Posterior cingulate gyrus (tissue), 11 donors: ENCODE measurements at regions not wholly inside any gene's neighbourhood (a gene's known extent, or its start where the extent isn't known, plus 50 kb on each side); places are given as distances from the start of the nearest gene placed in this dataset.

Experiments used
- DNase-seq, 10 donors: peaks; one replicate each; pipeline versions ENCODE4 v3.0.0 to v3.0.0-alpha.2; 2020 to 2021; ENCODE audit warnings: mixed read lengths in 3 of 10
- intact Hi-C: fragments of 100-400 bp; cut with DNase I; formaldehyde crosslinking; loops from one replicate; pipeline ENCODE4 v1.15.1; 2023

DNA sequence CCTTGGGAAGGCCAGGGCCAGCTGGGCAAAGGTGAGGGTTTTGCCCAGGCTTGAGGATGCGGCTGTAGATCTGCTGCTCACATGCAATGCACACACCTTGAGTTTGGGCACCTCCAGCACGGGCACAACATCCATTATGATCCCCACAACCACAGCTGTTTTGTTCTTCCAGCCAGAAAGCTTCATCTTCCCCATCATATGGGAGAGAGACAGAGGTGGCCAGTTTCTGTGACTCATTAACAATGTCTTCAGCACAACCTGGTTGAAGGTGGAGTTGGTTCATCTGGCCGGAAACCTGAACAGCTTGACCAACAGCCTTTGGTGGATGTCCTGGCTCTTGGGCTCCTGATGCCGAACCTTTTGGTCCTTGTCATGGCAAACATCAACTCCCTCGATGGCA lies 163.7 kb upstream of the CCND2 start:
- intact Hi-C loops: loop anchor here (5.0 kb wide), 1 partner anchor 167 kb away; no protein-coding TSS in a partner anchor

DNA sequence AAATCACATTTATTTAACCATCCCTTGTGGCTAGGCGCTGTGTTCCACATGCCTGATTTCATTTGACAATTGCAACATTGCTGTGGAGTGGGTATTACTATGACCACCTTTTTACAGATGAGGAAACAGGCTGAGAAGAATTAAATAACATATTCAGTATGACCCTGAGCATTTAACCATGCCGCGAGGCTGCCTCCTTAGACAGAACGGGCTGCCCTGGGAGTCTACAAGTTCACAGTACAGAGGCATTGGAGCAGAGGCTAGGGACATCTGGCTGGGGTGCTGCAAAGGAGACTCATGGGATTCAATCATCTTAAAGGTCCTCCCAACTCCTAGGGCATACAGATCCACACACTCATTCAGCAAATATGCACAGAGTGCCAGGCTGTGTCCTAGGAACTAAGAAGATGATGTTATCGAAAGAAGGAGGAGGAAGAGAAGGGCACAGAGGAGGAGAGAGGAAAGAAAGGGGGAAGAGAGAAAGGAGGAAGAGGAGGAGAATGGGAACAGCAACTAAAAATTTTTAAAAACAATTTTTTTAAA lies 164.7 kb upstream of the CCND2 start:
- DNase-seq: no peak
- intact Hi-C loops: loop anchor here (5.0 kb wide), 1 partner anchor 168 kb away; no protein-coding TSS in a partner anchor

More for the DNA sequence above, 163.7 kb upstream of the CCND2 start:
- DNase-seq: no peak

DNA sequence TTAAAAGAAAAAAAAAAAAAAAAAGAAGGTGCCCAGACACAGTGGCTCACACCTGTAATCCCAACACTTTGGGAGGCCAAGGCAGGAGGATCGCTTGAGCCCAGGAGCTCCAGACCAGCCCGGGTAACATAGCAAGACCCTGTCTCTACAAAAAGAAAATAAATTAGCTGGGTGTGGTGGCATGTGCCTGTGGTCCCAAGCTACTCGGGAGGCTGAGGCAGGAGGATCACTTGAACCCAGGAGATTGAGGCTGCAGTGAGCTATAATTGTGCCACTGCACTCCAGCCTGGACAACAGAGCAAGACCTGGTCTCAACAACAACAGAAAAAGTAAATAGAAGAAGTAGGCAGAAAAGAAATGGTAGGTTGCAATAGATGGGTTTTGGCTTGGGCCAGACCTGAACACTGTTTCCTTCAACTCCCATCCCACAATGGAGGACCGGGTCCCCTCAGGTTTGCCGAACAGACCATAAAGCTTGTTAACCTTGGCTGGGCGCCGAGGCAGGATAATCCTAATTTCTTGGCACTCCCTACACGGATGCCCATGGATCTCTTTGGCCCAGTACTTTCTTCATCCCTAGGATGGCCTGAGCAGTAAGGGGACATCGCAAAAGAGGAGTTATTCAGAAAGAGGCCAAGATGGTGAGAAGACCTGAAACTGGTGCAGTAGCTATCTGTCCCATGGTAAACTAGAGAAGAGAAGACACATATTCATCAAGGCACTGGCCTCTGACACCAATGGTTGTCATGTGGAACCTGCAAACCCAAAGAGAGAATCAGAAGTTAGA lies 165.5 kb upstream of the CCND2 start:
- intact Hi-C loops: loop anchor here (5.0 kb wide), 1 partner anchor 169 kb away; no protein-coding TSS in a partner anchor
- DNase-seq: no peak

DNA sequence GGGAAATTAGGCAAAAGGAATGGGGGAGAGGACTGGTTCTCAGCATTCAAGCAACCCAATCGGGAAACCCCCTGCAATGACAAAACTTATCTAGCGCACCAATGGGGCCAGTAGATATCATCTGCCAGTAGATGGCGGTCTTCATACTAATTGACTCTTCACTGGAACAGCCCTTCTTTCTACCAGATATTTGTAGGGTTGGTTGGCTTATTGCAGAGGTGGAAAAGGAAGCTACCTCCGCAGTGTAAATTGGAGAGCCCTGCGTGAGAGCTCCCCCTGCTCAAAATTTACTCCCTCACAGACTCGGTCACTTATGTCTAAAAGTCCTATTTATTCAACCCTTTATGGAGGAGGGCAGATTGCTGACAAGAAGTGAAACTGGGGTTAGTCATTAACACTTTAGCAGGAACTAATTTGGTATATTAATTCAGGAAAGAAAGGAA lies 166.1 kb upstream of the CCND2 start:
- DNase-seq: no peak
- intact Hi-C loops: loop anchor here (5.0 kb wide), 1 partner anchor 170 kb away; no protein-coding TSS in a partner anchor

DNA sequence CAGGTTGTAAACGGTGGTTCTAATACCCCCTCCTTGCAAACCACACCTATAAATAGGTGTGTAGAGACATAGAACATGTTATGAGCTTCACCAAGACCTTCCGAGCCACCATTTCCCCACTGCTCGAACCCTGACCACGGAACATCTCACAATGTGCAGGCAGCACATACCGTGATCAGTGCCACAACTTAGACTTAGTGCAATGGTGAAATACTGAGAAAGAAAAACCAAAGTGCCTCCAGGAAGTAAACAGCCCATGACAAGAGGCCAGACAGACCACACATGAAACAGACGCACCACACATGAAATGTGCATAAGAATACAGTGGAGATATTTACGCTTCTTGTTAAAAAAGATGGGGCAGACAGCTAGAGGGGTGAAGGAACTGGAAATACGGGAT lies 166.9 kb upstream of the CCND2 start:
- no peak for DNase-seq
- intact Hi-C loops: loop anchor here (5.0 kb wide), 1 partner anchor 171 kb away; no protein-coding TSS in a partner anchor

GRCh38 chr12:4104722-4105244 lies 168.8 kb upstream of the CCND2 start:
- intact Hi-C loops: loop anchor here (5.0 kb wide), 1 partner anchor 173 kb away; no protein-coding TSS in a partner anchor
- no peak for DNase-seq

DNA sequence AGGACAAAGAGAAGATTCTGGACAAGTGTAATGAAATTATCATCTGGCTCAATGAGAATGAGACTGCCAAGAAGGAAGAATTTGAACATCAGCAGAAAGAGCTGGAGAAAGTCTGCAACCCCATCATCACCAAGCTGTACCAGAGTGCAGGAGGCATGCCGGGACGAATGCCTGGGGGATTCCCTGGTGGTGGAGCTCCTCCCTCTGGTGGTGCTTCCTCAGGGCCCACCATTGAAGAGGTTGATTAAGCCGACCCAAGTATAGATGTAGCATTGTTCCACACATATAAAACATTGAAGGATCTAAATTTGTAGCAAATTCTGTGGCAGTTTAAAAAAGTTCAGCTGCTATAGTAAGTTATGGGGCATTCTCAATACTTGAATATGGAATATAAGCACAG lies 174.3 kb upstream of the CCND2 start:
- intact Hi-C loops: no loop called here
- no peak for DNase-seq

DNA sequence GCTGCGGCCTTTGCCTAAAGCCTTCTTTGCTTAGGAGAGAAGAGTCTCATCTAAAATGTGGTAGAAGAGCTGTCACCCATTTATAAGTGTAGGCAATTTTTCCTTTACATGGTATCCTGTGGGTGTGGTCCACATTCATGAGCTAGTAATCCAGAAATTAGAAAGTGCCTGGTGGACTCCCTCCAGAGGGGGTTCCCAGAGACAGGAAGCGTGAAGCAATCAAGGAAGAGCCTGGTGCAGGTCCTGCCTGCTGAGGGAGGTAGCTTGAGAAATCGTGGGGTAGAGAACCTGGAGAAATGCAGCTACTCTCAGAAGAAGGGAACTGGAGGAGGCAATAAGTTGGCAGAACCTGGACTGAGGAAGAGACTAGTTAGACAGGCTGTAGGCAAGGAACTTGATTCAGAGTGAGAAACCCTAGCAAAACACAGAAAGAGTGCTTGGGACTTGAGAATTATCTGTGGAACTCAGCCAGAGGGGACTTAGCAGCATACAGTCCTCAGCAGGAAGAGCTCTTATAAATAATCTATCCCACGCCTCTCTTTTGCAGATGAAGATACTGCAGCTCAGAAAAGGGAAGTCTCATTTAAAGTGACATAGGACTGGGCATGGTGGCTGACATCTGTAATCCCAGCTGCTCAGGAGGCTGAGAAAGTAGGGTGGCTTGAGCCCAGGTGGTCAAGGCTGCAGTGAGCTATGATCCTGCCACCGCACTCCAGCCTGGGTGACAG lies 182.4 kb upstream of the CCND2 start:
- intact Hi-C loops: no loop called here
- no peak for DNase-seq

DNA sequence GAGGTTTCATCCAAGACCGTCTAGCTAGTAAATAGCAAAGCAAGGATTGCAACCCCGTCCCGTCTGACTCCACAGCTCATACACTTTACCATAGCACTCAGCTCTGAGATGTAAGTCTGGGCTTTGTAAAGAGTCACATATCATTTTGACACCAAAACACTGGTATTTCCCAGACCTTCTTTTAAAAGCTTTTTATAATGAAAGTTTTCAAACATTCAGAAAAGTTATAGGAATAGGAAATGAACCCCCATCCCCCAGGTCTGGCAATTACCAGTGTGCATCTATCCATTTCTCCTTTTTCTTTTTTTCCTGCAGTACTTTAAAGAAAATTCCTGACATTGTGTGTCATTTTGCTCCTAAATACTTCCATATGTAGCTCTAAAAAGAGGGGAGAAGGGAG lies 183.6 kb upstream of the CCND2 start:
- no peak for DNase-seq
- intact Hi-C loops: no loop called here

- no peak for DNase-seq
These were observed 184.4 kb upstream of the CCND2 start for GRCh38 chr12:4089121-4089606.

GRCh38 chr12:4088451-4088850 lies 185.1 kb upstream of the CCND2 start:
- DNase-seq: no peak

More at GRCh38 chr12:4089121-4089606, 184.4 kb upstream of the CCND2 start:
- intact Hi-C loops: no loop called here

GRCh38 chr12:4086481-4086880 lies 187.1 kb upstream of the CCND2 start:
- intact Hi-C loops: no loop called here
- DNase-seq: no peak

More at GRCh38 chr12:4088451-4088850, 185.1 kb upstream of the CCND2 start:
- intact Hi-C loops: no loop called here

DNA sequence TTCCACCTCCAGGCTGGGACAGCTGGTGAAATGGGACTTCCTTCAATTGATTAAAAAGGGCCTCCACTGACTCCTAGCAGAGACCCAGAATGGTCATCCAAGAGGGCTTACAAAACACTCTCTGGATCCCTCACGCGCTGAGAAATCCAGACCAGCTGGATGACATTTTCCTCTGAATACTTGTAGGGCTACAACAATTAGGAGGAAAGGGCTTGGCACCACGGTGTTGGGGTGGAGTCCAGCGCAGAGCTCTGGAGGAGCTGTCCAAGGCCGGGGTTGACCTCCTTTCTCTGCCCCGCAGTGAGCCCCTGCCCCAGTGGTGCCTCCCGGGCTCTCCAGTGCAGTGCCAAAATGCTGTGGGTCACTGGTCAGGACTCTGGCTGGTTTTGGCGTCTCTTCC lies 189.0 kb upstream of the CCND2 start:
- DNase-seq: peak in 2 of 10 donors; percentile 11 to 69
- intact Hi-C loops: no loop called here

DNA sequence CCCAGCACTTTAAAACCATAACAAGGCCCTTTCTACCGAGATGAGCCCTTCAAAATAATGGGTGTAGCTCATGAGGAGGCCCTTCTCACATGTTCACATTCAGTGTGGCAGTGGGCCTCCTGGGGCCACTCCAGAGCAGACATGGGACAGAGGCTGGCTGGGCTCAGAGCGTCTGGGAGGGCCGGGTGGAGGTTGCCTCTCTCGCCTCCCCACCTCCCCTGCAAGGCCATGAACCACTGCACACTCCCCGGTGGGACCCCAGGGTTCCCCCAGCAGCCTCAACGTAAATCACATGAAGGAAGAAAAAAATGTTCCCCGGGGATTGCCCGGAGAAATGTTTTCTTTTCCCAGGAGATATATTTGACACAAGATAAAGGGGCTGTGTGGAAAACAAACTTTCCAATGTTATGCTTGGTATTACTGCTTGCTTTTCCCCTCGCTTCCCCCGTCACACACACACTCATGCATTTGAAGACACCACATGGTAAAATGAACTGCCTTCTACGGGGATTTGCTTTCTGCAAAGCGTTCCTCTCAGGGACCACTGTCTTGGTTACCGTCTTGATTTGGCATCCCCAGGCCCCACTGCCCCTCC lies 190.7 kb upstream of the CCND2 start:
- DNase-seq: no peak
- intact Hi-C loops: no loop called here

DNA sequence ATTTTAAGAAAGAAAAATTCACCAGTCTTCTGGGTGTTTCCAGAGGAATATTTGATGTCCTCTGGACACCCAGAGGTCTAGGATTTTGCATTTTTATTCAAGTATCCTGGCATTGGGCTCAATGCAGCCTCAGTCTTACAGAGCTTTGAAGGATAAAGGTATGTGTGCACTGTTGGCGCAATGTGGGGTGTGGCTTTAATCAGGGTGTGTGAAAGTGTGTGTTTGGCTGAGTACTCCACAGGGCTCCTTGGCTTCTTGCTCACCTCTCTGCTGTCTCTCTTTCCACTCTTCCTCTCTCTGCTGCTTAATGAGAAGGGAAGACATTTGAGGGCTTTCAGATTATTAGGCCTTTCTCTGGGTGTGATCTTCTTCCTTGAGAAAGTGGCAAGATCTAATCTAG lies 193.3 kb upstream of the CCND2 start:
- intact Hi-C loops: no loop called here
- no peak for DNase-seq

GRCh38 chr12:4074129-4074528 lies 199.4 kb upstream of the CCND2 start:
- DNase-seq: no peak
- intact Hi-C loops: no loop called here

GRCh38 chr12:4069670-4070010 lies 196.4 kb upstream of the PARP11 start:
- intact Hi-C loops: no loop called here

DNA sequence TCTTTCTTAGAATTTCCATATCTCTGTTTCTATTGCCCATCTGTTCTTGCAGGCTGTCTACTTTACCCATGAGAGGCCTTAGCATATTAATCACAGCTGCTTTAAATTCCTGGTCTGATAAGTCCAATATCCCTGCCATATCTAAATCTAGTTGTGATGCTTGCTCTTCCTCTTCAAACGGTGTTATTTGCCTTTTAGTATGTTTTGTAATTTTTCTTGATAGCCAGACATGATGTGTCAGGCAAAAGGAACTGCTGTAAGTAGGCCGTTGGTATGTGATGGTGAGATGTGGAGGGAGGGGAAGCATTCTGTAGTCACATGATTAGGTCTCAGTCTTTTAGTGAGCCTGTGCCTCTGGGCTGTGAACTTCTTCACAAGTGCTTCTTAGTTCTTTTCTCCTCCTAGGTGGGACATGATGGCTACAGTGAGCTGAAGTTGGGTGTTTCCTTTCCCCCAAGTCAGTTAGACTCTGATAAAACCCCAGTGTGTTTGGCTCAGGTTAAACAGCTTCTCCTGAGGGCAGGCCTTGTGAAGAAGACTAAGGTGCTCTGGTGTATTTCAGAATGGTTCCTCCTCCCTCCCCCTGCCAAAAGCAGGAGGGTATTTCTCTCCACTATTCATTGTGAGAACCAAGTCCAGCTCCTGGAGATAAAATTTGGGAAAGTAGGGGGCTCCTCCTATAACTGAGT lies 195.9 kb upstream of the PARP11 start:
- intact Hi-C loops: no loop called here
- DNase-seq: no peak

More at GRCh38 chr12:4069670-4070010, 196.4 kb upstream of the PARP11 start:
- DNase-seq: no peak

DNA sequence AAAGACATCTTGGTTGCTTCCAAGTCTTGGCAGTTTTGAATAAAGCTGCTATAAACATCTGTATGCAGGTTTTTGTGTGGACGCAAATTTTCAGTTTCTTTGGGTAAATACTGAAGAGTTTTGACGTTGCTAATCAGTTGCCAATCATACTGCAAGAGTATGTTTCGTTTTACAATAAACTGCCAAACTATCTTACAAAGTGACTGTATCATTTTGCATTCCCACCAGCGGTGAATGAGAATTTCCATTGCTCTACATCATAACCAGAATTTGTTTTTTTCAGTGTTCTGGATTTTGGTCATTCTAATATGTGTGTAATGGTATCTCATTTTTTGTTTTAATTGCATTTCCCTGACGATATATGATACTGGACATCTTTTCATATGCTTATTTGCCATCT lies 190.8 kb upstream of the PARP11 start:
- intact Hi-C loops: no loop called here
- no peak for DNase-seq
